Right atrium auricular region (tissue), 2 donors: ENCODE measurements at regions not wholly inside any gene's neighbourhood (a gene's known extent, or its start where the extent isn't known, plus 50 kb on each side); places are given as distances from the start of the nearest gene placed in this dataset.

Experiments
- DNase-seq: peaks from one replicate; pipeline ENCODE4 v3.0.0-alpha.2; 2019; ENCODE audit warnings: low spot score
- H3K27ac ChIP-seq, 2 donors: fragments of 200-600 bp; sonication (generic); 1 replicate in 1 of 2; 2 replicates in 1 of 2; pipeline ENCODE4 v1.5.1; 2016 to 2019
- H3K27me3 ChIP-seq, 2 donors: fragments of 200-600 bp; sonication (generic); one replicate each; pipeline versions ENCODE4 v1.5.1 to v1.6.0; 2017 to 2019
- H3K36me3 ChIP-seq: fragments of 200-600 bp; sonication (generic); one replicate; pipeline ENCODE4 v1.5.1; 2016
- H3K4me1 ChIP-seq, 2 donors: fragments of 200-600 bp; sonication (generic); one replicate each; pipeline versions ENCODE4 v1.5.1 to v1.6.0; 2017 to 2019
- H3K4me3 ChIP-seq, 2 donors: fragments of 200-600 bp; sonication (generic); 1 replicate in 1 of 2; 2 replicates in 1 of 2; pipeline ENCODE4 v1.5.1; 2017 to 2019; ENCODE audit warnings: mild to moderate bottlenecking in 1 of 2, moderate library complexity in 1 of 2
- H3K9me3 ChIP-seq, 2 donors: fragments of 200-600 bp; sonication (generic); one replicate each; pipeline ENCODE4 v1.5.1; 2019
- CTCF ChIP-seq, 2 donors: fragments of 200-600 bp; sonication (generic); IDR thresholded peaks; one replicate each; pipeline ENCODE4 v1.5.1; 2019; ENCODE audit warnings: antibody characterized with exemption in 2 of 2

GRCh38 chr13:84997858-84998257 is 801.4 kb downstream of the SLITRK6 start:
- Histone ChIP-seq H3K36me3 (no peaks in the 10 kb centered on the region), H3K27ac (no peak overlapping the region), H3K4me1 (no peaks in the 10 kb centered on the region), H3K27me3 (no peaks in the 10 kb centered on the region), H3K4me3 (no peak overlapping the region), H3K9me3 (no peaks in the 10 kb centered on the region)
- TF ChIP-seq CTCF (IDR thresholded peaks at IDR 0.05) = no peak
- DNase-seq = no peak

GRCh38 chr13:84994582-84994981 is 804.6 kb downstream of the SLITRK6 start:
- TF ChIP-seq CTCF (IDR thresholded peaks at IDR 0.05) = no peak
- no peak overlapping the region for H3K4me3 ChIP-seq
- H3K36me3 ChIP-seq = no peaks in the 10 kb centered on the region
- H3K27me3 ChIP-seq = no peaks in the 10 kb centered on the region
- no peaks in the 10 kb centered on the region for H3K9me3 ChIP-seq
- H3K27ac ChIP-seq = no peak overlapping the region
- DNase-seq = no peak
- no peaks in the 10 kb centered on the region for H3K4me1 ChIP-seq

- Histone ChIP-seq H3K27me3 (no peaks in the 10 kb centered on the region), H3K4me1 (no peaks in the 10 kb centered on the region), H3K27ac (no peak overlapping the region), H3K36me3 (no peaks in the 10 kb centered on the region), H3K4me3 (no peak overlapping the region), H3K9me3 (no peaks in the 10 kb centered on the region)
- no peak for TF ChIP-seq CTCF (IDR thresholded peaks at IDR 0.05)
- no peak for DNase-seq
Measured at GRCh38 chr13:84985860-84986259, 813.4 kb downstream of the SLITRK6 start.

- DNase-seq = no peak
- Histone ChIP-seq H3K27me3 (no peaks in the 10 kb centered on the region), H3K36me3 (no peaks in the 10 kb centered on the region), H3K4me1 (no peaks in the 10 kb centered on the region), H3K4me3 (no peak overlapping the region), H3K9me3 (no peaks in the 10 kb centered on the region), H3K27ac (no peak overlapping the region)
- no peak for TF ChIP-seq CTCF (IDR thresholded peaks at IDR 0.05)
Measured at GRCh38 chr13:84983321-84983720, 815.9 kb downstream of the SLITRK6 start.

- Histone ChIP-seq H3K9me3 (no peaks in the 10 kb centered on the region), H3K4me3 (no peak overlapping the region), H3K36me3 (no peaks in the 10 kb centered on the region), H3K27me3 (no peaks in the 10 kb centered on the region), H3K27ac (no peak overlapping the region), H3K4me1 (no peaks in the 10 kb centered on the region)
- no peak for TF ChIP-seq CTCF (IDR thresholded peaks at IDR 0.05)
- DNase-seq = no peak
Measured at GRCh38 chr13:84980571-84980970, 818.6 kb downstream of the SLITRK6 start.

- H3K27me3 ChIP-seq = no peaks in the 10 kb centered on the region
- H3K4me3 ChIP-seq = no peak overlapping the region
- no peak overlapping the region for H3K27ac ChIP-seq
- no peaks in the 10 kb centered on the region for H3K9me3 ChIP-seq
- no peak for TF ChIP-seq CTCF (IDR thresholded peaks at IDR 0.05)
- H3K4me1 ChIP-seq = no peaks in the 10 kb centered on the region
- H3K36me3 ChIP-seq = no peaks in the 10 kb centered on the region
- no peak for DNase-seq
Measured at GRCh38 chr13:84978851-84979250, 820.4 kb downstream of the SLITRK6 start.
